GM21529 (cell line): ENCODE measurements at regions not wholly inside any gene's neighbourhood (a gene's known extent, or its start where the extent isn't known, plus 50 kb on each side); places are given as distances from the start of the nearest gene placed in this dataset.
"Not testable (repeated sequence)": the region's sequence is repeated elsewhere in the genome, so short reads cannot be mapped to it uniquely, and the experiment has no call there.

ENCODE experiments used
- ATAC-seq: cut with Tn5 transposase; IDR thresholded peaks from one replicate; pipeline ENCODE4 v1.9.1; 2021; ENCODE audit not compliant: unreplicated experiment

GRCh38 chr6:97885325-97885724, 602.3 kb upstream of the MMS22L start:
- ATAC-seq = no peak

- ATAC-seq = no peak
These were observed 602.8 kb upstream of the MMS22L start for GRCh38 chr6:97885828-97886227.

- no peak for ATAC-seq
These were observed 618.5 kb upstream of the MMS22L start for GRCh38 chr6:97901531-97901930.

GRCh38 chr6:97909380-97909779, 626.4 kb upstream of the MMS22L start:
- no peak for ATAC-seq

GRCh38 chr6:97913721-97914120, 630.7 kb upstream of the MMS22L start:
- ATAC-seq = no peak

GRCh38 chr6:97914912-97915311, 631.9 kb upstream of the MMS22L start:
- no peak for ATAC-seq

- no peak for ATAC-seq
These were observed 632.5 kb upstream of the MMS22L start for GRCh38 chr6:97915537-97915936.

- no peak for ATAC-seq
These were observed 634.4 kb upstream of the MMS22L start for GRCh38 chr6:97917369-97917768.

- ATAC-seq = no peak
These were observed 636.0 kb upstream of the MMS22L start for GRCh38 chr6:97919046-97919445.

- ATAC-seq = no peak
These were observed 636.6 kb upstream of the MMS22L start for GRCh38 chr6:97919631-97920030.

- ATAC-seq = no peak
These were observed 640.2 kb upstream of the MMS22L start for GRCh38 chr6:97923249-97923648.

GRCh38 chr6:97925504-97925903, 642.5 kb upstream of the MMS22L start:
- ATAC-seq = no peak

- no peak for ATAC-seq
These were observed 656.6 kb upstream of the MMS22L start for GRCh38 chr6:97939440-97940168.

GRCh38 chr6:97947841-97948240, 664.8 kb upstream of the MMS22L start:
- no peak for ATAC-seq

GRCh38 chr6:97958134-97958533, 675.1 kb upstream of the MMS22L start:
- ATAC-seq = no peak

- ATAC-seq = no peak
These were observed 680.2 kb upstream of the MMS22L start for GRCh38 chr6:97963193-97963592.

- ATAC-seq = no peak
These were observed 686.0 kb upstream of the MMS22L start for GRCh38 chr6:97969065-97969464.

- no peak for ATAC-seq
These were observed 694.1 kb upstream of the MMS22L start for GRCh38 chr6:97977084-97977483.

- no peak for ATAC-seq
These were observed 695.8 kb upstream of the MMS22L start for GRCh38 chr6:97978855-97979271.

GRCh38 chr6:97979285-97979684, 696.3 kb upstream of the MMS22L start:
- ATAC-seq = not testable (repeated sequence)

- no peak for ATAC-seq
These were observed 706.4 kb upstream of the MMS22L start for GRCh38 chr6:97989451-97989850.

- no peak for ATAC-seq
These were observed 712.1 kb upstream of the MMS22L start for GRCh38 chr6:97995158-97995557.

GRCh38 chr6:98002678-98003077, 719.7 kb upstream of the MMS22L start:
- ATAC-seq = no peak
